ENCODE measurements at regions not wholly inside any gene's neighbourhood (a gene's known extent, or its start where the extent isn't known, plus 50 kb on each side); places are given as distances from the start of the nearest gene placed in this dataset.

DNA sequence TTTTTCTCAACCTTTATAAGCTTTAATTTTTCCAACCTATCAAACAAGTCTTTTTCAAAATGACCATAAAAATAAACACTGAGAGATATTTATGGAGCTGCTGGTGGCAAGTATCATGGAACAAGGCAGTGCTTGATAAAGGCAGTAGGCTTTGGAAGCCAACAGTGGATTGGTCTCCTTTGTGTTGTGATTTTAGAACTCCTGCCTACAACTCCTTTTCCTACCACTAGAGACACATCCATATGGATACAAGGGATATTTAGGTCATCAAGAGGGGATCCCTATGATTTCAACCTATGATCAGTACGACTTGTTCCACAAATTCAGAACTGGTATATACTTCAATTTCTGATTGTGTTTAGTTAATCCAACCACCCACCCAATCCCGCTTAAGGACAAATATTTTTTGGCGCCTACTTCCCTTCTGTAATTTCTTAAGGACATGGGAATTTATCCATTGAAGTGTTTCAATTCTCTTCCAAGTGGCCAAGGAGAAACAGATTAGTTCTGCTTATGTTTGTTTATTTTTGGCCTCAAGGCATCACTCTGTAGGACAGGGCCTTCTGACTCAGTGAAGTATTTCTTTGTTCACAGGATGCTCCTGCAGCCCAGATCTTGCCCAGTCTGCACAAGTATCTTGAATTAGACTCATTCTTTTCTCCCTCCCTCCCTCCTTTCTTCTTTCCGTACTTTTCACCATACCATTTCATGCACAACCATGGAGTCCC is 2119.6 kb upstream of the PIK3C3 start:
- ChIA-PET POLR2A (no interaction called here), CTCF (interaction anchor here (0.6 to 1.0 kb wide), 2 partner anchors 19 to 1481 kb away, joined by 3 to 4 read pairs; no protein-coding TSS in a partner anchor)
- Mint-ChIP-seq H3K4me1 (ENCODE audit: insufficient read depth, unreplicated experiment) (peaks cover 5% of the 10 kb centered on the region), H3K9me3 (ENCODE audit: unreplicated experiment) (no peaks in the 10 kb centered on the region), H3K36me3 (ENCODE audit: insufficient read depth, unreplicated experiment) (no peaks in the 10 kb centered on the region), H3K27ac (ENCODE audit: low read depth, unreplicated experiment) (no peak overlapping the region), H3K27me3 (ENCODE audit: insufficient read depth, unreplicated experiment) (no peaks in the 10 kb centered on the region), H3K4me3 (ENCODE audit: unreplicated experiment) (no peak overlapping the region)
- intact Hi-C loops (cut with micrococcal nuclease) = no loop called here
- no peak for DNase-seq (ENCODE audit: unreplicated experiment)
- no peak for TF ChIP-seq CTCF (IDR thresholded peaks at IDR 0.05; ENCODE audit: unreplicated experiment)
- BruUV-seq (replicated peaks) = no TSS peak

GRCh38 chr18:39834636-39835035 is 2120.4 kb upstream of the PIK3C3 start:
- H3K27me3 Mint-ChIP-seq (ENCODE audit: insufficient read depth, unreplicated experiment) = no peaks in the 10 kb centered on the region
- POLR2A ChIA-PET = interaction anchor here (0.6 to 1.2 kb wide), 2 partner anchors 186 to 230 kb away, joined by 3 to 7 read pairs; no protein-coding TSS in a partner anchor
- H3K4me1 Mint-ChIP-seq (ENCODE audit: insufficient read depth, unreplicated experiment) = peaks cover 5% of the 10 kb centered on the region
- H3K4me3 Mint-ChIP-seq (ENCODE audit: unreplicated experiment) = no peak overlapping the region
- no peaks in the 10 kb centered on the region for H3K36me3 Mint-ChIP-seq (ENCODE audit: insufficient read depth, unreplicated experiment)
- no TSS peak for BruUV-seq (replicated peaks)
- CTCF ChIA-PET = interaction anchor here (0.5 to 0.7 kb wide), 3 partner anchors 1244 to 1531 kb away, joined by 3 to 4 read pairs (median 3); no protein-coding TSS in a partner anchor
- no peak overlapping the region for H3K27ac Mint-ChIP-seq (ENCODE audit: low read depth, unreplicated experiment)
- no peak for TF ChIP-seq CTCF (IDR thresholded peaks at IDR 0.05; ENCODE audit: unreplicated experiment)
- H3K9me3 Mint-ChIP-seq (ENCODE audit: unreplicated experiment) = no peaks in the 10 kb centered on the region
- DNase-seq (ENCODE audit: unreplicated experiment) = no peak
- intact Hi-C loops (cut with micrococcal nuclease) = no loop called here

- Mint-ChIP-seq H3K9me3 (ENCODE audit: unreplicated experiment) (no peaks in the 10 kb centered on the region), H3K27me3 (ENCODE audit: insufficient read depth, unreplicated experiment) (no peaks in the 10 kb centered on the region), H3K27ac (ENCODE audit: low read depth, unreplicated experiment) (no peak overlapping the region), H3K4me1 (ENCODE audit: insufficient read depth, unreplicated experiment) (peaks cover 11% of the 10 kb centered on the region), H3K4me3 (ENCODE audit: unreplicated experiment) (no peak overlapping the region), H3K36me3 (ENCODE audit: insufficient read depth, unreplicated experiment) (no peaks in the 10 kb centered on the region)
- CTCF ChIA-PET = interaction anchor here (0.6 to 0.7 kb wide), 2 partner anchors 31 to 201 kb away, joined by 3 read pairs; no protein-coding TSS in a partner anchor
- no TSS peak for BruUV-seq (replicated peaks)
- intact Hi-C loops (cut with micrococcal nuclease) = no loop called here
- POLR2A ChIA-PET = interaction anchor here (0.6 to 1.8 kb wide), 4 partner anchors 16 to 304 kb away, joined by 3 to 5 read pairs (median 3); no protein-coding TSS in a partner anchor
- no peak for TF ChIP-seq CTCF (IDR thresholded peaks at IDR 0.05; ENCODE audit: unreplicated experiment)
- DNase-seq (ENCODE audit: unreplicated experiment) = peak; percentile 51
These were observed 2129.4 kb upstream of the PIK3C3 start for GRCh38 chr18:39825485-39826150.

DNA sequence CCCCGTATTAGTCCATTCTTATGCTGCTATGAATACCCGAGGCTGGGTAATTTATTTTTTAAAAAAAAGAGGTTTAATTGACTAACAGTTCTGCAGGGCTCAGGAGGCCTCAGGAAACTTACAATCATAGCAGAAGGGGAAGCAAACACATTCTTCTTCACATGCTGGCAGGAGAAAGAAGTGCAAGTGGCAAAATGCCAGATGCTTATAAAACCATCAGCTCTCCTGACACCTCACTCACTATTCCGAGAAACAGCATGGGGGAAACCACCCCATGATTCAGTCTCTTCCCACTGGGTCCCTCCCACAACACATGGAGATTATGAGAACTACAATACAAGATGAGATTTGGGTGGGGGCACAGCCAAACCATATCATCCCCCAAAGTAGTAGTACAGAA is 2148.5 kb upstream of the PIK3C3 start:
- no TSS peak for BruUV-seq (replicated peaks)

More for the DNA sequence above, 2148.5 kb upstream of the PIK3C3 start:
- no peak for TF ChIP-seq CTCF (IDR thresholded peaks at IDR 0.05; ENCODE audit: unreplicated experiment)
- ChIA-PET POLR2A (interaction anchor here (0.8 kb wide), 1 partner anchor 9 kb away, joined by 3 read pairs; no protein-coding TSS in a partner anchor), CTCF (no interaction called here)
- Mint-ChIP-seq H3K27ac (ENCODE audit: low read depth, unreplicated experiment) (no peak overlapping the region), H3K27me3 (ENCODE audit: insufficient read depth, unreplicated experiment) (no peaks in the 10 kb centered on the region), H3K36me3 (ENCODE audit: insufficient read depth, unreplicated experiment) (no peaks in the 10 kb centered on the region), H3K4me1 (ENCODE audit: insufficient read depth, unreplicated experiment) (no peaks in the 10 kb centered on the region), H3K4me3 (ENCODE audit: unreplicated experiment) (no peak overlapping the region), H3K9me3 (ENCODE audit: unreplicated experiment) (no peaks in the 10 kb centered on the region)
- DNase-seq (ENCODE audit: unreplicated experiment) = peak; percentile 67
- intact Hi-C loops (cut with micrococcal nuclease) = no loop called here

Data from MCF 10A (cell line).